ENCODE measurements at regions not wholly inside any gene's neighbourhood (a gene's known extent, or its start where the extent isn't known, plus 50 kb on each side); places are given as distances from the start of the nearest gene placed in this dataset.

GRCh38 chr14:35470755-35471154 lies 63.2 kb upstream of the INSM2 start:
- TF ChIP-seq CTCF (IDR thresholded peaks at IDR 0.05 in 2 of 3, conservative IDR thresholded peaks at IDR 0.05 in 1 of 3; ENCODE audit: control insufficient read depth in 2 of 3, extremely low read depth in 1 of 3, insufficient read depth in 1 of 3, low read depth in 3 of 3, low read length in 3 of 3) (no peak), CBX5 (IDR thresholded peaks at IDR 0.05; ENCODE audit: low read depth) (no peak), CREM (IDR thresholded peaks at IDR 0.05; ENCODE audit: low read depth) (no peak)

Data from GM12878 (cell line).